SK-N-SH (cell line): ENCODE measurements at regions not wholly inside any gene's neighbourhood (a gene's known extent, or its start where the extent isn't known, plus 50 kb on each side); places are given as distances from the start of the nearest gene placed in this dataset.

ENCODE experiments used
- CTCF ChIA-PET: fragments of 300-600, 350-600 bp; formaldehyde crosslinking; extraction: SDS; loops from one replicate; lab custom pipeline; 2021; lab: Yijun Ruan, JAX
- POLR2A ChIA-PET: fragments of 350-600 bp; sonication (Branson Sonifier 250); formaldehyde crosslinking; extraction: SDS; loops from one replicate; lab custom pipeline; 2020; ENCODE audit warnings: antibody characterized with exemption, inconsistent platforms; lab: Yijun Ruan, JAX
- DNase-seq: peaks from one replicate; pipeline ENCODE4 v3.0.0; 2012
- H2AFZ ChIP-seq: fragments of 200-600 bp; sonication (generic); 2 replicates; pipeline ENCODE4 v1.8.1; 2016; ENCODE audit warnings: antibody characterized with exemption, mild to moderate bottlenecking, low read depth
- H3F3A ChIP-seq: fragments of 200-600 bp; sonication (generic); replicated peaks from 2 replicates; pipeline ENCODE3; 2016; ENCODE audit warnings: antibody characterized with exemption, mild to moderate bottlenecking; ENCODE audit not compliant: insufficient read depth
- H3K27ac ChIP-seq, 2 experiments: fragments of 200-500 bp in 1 of 2; fragments of 200-600 bp in 1 of 2; sonication (Bioruptor generic) in 1 of 2; sonication (generic), shearing (Covaris generic) in 1 of 2; 2 replicates each; pipeline versions ENCODE4 v1.5.1 to v1.6.1; 2014 to 2016; ENCODE audit warnings: low read depth in 2 of 2, inconsistent platforms in 1 of 2, low read length in 1 of 2, mild to moderate bottlenecking in 1 of 2, mixed read lengths in 1 of 2
- H3K27me3 ChIP-seq: fragments of 200-600 bp; sonication (generic), shearing (Covaris generic); 2 replicates; pipeline ENCODE4 v1.6.1; 2016; ENCODE audit warnings: mixed run types; ENCODE audit not compliant: insufficient read depth
- H3K36me3 ChIP-seq, 2 experiments: fragments of 200-500 bp in 1 of 2; fragments of 200-600 bp in 1 of 2; sonication (Bioruptor generic) in 1 of 2; sonication (generic) in 1 of 2; replicated peaks in 1 of 2; 2 replicates each; pipeline versions ENCODE3 to v1.5.1; 2014 to 2016; ENCODE audit warnings: low read length in 1 of 2, mild to moderate bottlenecking in 1 of 2; ENCODE audit not compliant: insufficient read depth in 2 of 2, control insufficient read depth in 1 of 2
- H3K4me1 ChIP-seq, 2 experiments: fragments of 200-500 bp in 1 of 2; fragments of 200-600 bp in 1 of 2; sonication (Bioruptor generic) in 1 of 2; sonication (generic), shearing (Covaris generic) in 1 of 2; 2 replicates each; pipeline versions ENCODE4 v1.5.1 to v1.6.1; 2014 to 2016; ENCODE audit warnings: low read depth in 1 of 2, low read length in 1 of 2, mixed run types in 1 of 2; ENCODE audit not compliant: insufficient read depth in 2 of 2, control insufficient read depth in 1 of 2
- H3K4me2 ChIP-seq: fragments of 200-600 bp; sonication (generic), shearing (Covaris generic); 2 replicates; pipeline ENCODE4 v1.6.1; 2017; ENCODE audit warnings: mixed run types
- H3K4me3 ChIP-seq, 2 experiments: fragments of 200-500 bp in 1 of 2; fragments of 200-600 bp in 1 of 2; sonication (Bioruptor generic) in 1 of 2; sonication (generic), shearing (Covaris generic) in 1 of 2; 2 replicates each; pipeline versions ENCODE4 v1.5.1 to v1.8.1; 2014 to 2016; ENCODE audit warnings: low read depth in 2 of 2, inconsistent platforms in 1 of 2, low read length in 1 of 2, mild to moderate bottlenecking in 1 of 2, mixed read lengths in 1 of 2, moderate library complexity in 1 of 2
- H3K79me2 ChIP-seq: fragments of 200-600 bp; sonication (generic); 2 replicates; pipeline ENCODE4 v1.8.1; 2017; ENCODE audit warnings: mild to moderate bottlenecking; ENCODE audit not compliant: insufficient read depth
- H3K9ac ChIP-seq: fragments of 200-600 bp; sonication (generic); 2 replicates; pipeline ENCODE4 v1.6.1; 2017; ENCODE audit warnings: mixed run types
- H3K9me2 ChIP-seq: fragments of 200-600 bp; sonication (generic); 2 replicates; pipeline ENCODE4 v1.6.1; 2017; ENCODE audit warnings: mixed run types
- H3K9me3 ChIP-seq: fragments of 200-600 bp; sonication (generic); 2 replicates; pipeline ENCODE4 v1.6.1; 2017; ENCODE audit warnings: mixed run types, mild to moderate bottlenecking, moderate library complexity
- H4K20me1 ChIP-seq: fragments of 200-600 bp; sonication (generic); 2 replicates; pipeline ENCODE4 v1.6.1; 2017; ENCODE audit warnings: mild to moderate bottlenecking, mixed run types; ENCODE audit not compliant: insufficient read depth
- CTCF ChIP-seq: fragments of 200-600 bp; sonication (generic); IDR thresholded peaks from 2 replicates; pipeline ENCODE4 v1.6.1; 2017; ENCODE audit warnings: antibody characterized with exemption, mild to moderate bottlenecking, moderate library complexity
- ELF1 ChIP-seq: IDR thresholded peaks from 2 replicates; pipeline ENCODE4 v1.4.0; 2012
- EP300 ChIP-seq, 2 experiments: IDR thresholded peaks; 2 replicates each; pipeline versions ENCODE4 v1.4.0 to v1.6.1; 2012; ENCODE audit warnings: borderline replicate concordance in 1 of 2, low read depth in 1 of 2, low read length in 1 of 2
- EZH2phosphoT487 ChIP-seq: fragments of 200-600 bp; sonication (generic); IDR thresholded peaks from 2 replicates; pipeline ENCODE4 v1.6.1; 2017; ENCODE audit warnings: low read depth, mixed run types, mild to moderate bottlenecking, antibody characterized with exemption, moderate library complexity, borderline replicate concordance
- FOXJ3 ChIP-seq: sonication (generic); formaldehyde crosslinking; IDR thresholded peaks from 2 replicates; pipeline ENCODE4 v1.5.1; 2020; ENCODE audit warnings: mild to moderate bottlenecking, missing genetic modification reagents
- GABPA ChIP-seq: IDR thresholded peaks from 2 replicates; pipeline ENCODE4 v1.4.0; 2012; ENCODE audit warnings: low read depth, mild to moderate bottlenecking
- GATA2 ChIP-seq: sonication (generic); formaldehyde crosslinking; IDR thresholded peaks from 2 replicates; pipeline ENCODE4 v1.5.0; 2020; ENCODE audit warnings: mild to moderate bottlenecking, missing genetic modification reagents
- JUND ChIP-seq: IDR thresholded peaks from 2 replicates; pipeline ENCODE4 v1.4.0; 2012
- MAX ChIP-seq: IDR thresholded peaks from 2 replicates; pipeline ENCODE4 v1.4.0; 2012; ENCODE audit warnings: low read depth
- MEF2A ChIP-seq: IDR thresholded peaks from 2 replicates; pipeline ENCODE4 v1.4.0; 2012; ENCODE audit warnings: low read depth, borderline replicate concordance
- MXI1 ChIP-seq: IDR thresholded peaks from 2 replicates; pipeline ENCODE4 v1.6.1; 2012; ENCODE audit warnings: mild to moderate bottlenecking, low read depth, low read length, improper control_type of control experiment
- NFIC ChIP-seq: IDR thresholded peaks from 2 replicates; pipeline ENCODE4 v1.4.0; 2012; ENCODE audit warnings: borderline replicate concordance
- POLR2AphosphoS5 ChIP-seq: IDR thresholded peaks from 2 replicates; pipeline ENCODE4 v1.6.1; 2012; ENCODE audit warnings: low read depth, low read length
- RXRA ChIP-seq: IDR thresholded peaks from 2 replicates; pipeline ENCODE4 v1.4.0; 2012; ENCODE audit warnings: low read depth, mild to moderate bottlenecking, borderline replicate concordance
- TCF12 ChIP-seq: IDR thresholded peaks from 2 replicates; pipeline ENCODE4 v1.4.0; 2012
- TEAD4 ChIP-seq: IDR thresholded peaks from 2 replicates; pipeline ENCODE4 v1.4.0; 2012; ENCODE audit warnings: mild to moderate bottlenecking, borderline replicate concordance; ENCODE audit not compliant: insufficient read depth
- USF2 ChIP-seq: fragments of 150-350 bp; IDR thresholded peaks from 2 replicates; pipeline ENCODE4 v1.6.1; 2017; ENCODE audit warnings: antibody characterized with exemption, low read length, low read depth, borderline replicate concordance
- YY1 ChIP-seq: IDR thresholded peaks from 2 replicates; pipeline ENCODE4 v1.4.0; 2012; ENCODE audit warnings: low read depth, mild to moderate bottlenecking
- ZBTB33 ChIP-seq: IDR thresholded peaks from 2 replicates; pipeline ENCODE4 v1.4.0; 2012; ENCODE audit warnings: low read depth, borderline replicate concordance
- WGBS: methylation state at CpG from one replicate; pipeline ENCODE4 v1.1.6; 2017; ENCODE audit warnings: low lambda C conversion rate; 5-methylcytosine and 5-hydroxymethylcytosine counted together

- CTCF ChIA-PET: interaction anchor here (0.7 to 2.0 kb wide), 2 partner anchors 8 to 11 kb away, joined by 3 to 15 read pairs; no protein-coding TSS in a partner anchor
- 54% methylated on average over 5 of the region's 6 CpGs for WGBS
Measured at GRCh38 chr20:40957265-40957760, 71.3 kb upstream of the TOP1 start.

GRCh38 chr20:40958598-40958997 is 70.0 kb upstream of the TOP1 start:
- H3K9ac ChIP-seq: no peak overlapping the region
- H3K9me2 ChIP-seq: no peaks in the 10 kb centered on the region
- no peaks in the 10 kb centered on the region; a peak in 1 of 4 replicates for H3K4me1 ChIP-seq
- no peak overlapping the region for H3K27ac ChIP-seq
- no peaks in the 10 kb centered on the region for H4K20me1 ChIP-seq
- no peaks in the 10 kb centered on the region for H3K36me3 ChIP-seq
- H3K4me3 ChIP-seq: no peak overlapping the region
- no peak for DNase-seq
- no peak overlapping the region for H2AFZ ChIP-seq
- H3F3A ChIP-seq: no peaks in the 10 kb centered on the region
- no peaks in the 10 kb centered on the region for H3K27me3 ChIP-seq
- TF ChIP-seq TCF12 (no peak), MEF2A (no peak), MXI1 (no peak), GABPA (no peak), EZH2phosphoT487 (no peak), EP300 (IDR thresholded peaks at IDR 0.05; ENCODE audit: borderline replicate concordance in 1 of 2, low read depth in 1 of 2, low read length in 1 of 2) (no peak), MAX (no peak), ZBTB33 (no peak), YY1 (no peak), POLR2AphosphoS5 (no peak), GATA2 (CRISPR knock-in tag) (no peak), CTCF (no peak), FOXJ3 (CRISPR knock-in tag) (no peak), NFIC (no peak), TEAD4 (no peak)
- no peak overlapping the region for H3K4me2 ChIP-seq
- WGBS: 67% methylated on average over 4 of the region's 4 CpGs
- H3K79me2 ChIP-seq: no peaks in the 10 kb centered on the region
- ChIA-PET POLR2A (no interaction called here), CTCF (interaction anchor here (0.9 kb wide), 1 partner anchor 13 kb away, joined by 3 read pairs; no protein-coding TSS in a partner anchor)
- H3K9me3 ChIP-seq: no peaks in the 10 kb centered on the region

More at GRCh38 chr20:40957265-40957760, 71.3 kb upstream of the TOP1 start:
- POLR2A ChIA-PET: no interaction called here
- Histone ChIP-seq H4K20me1 (no peaks in the 10 kb centered on the region), H3K4me2 (no peak overlapping the region), H3K27ac (no peak overlapping the region)
- TF ChIP-seq FOXJ3 (CRISPR knock-in tag) (no peak), RXRA (no peak), USF2 (no peak), JUND (no peak), ELF1 (no peak), MAX (no peak)
- TF ChIP-seq, all 33 proteins: peak for 0
- H3K4me3 ChIP-seq: no peak overlapping the region
- H3F3A ChIP-seq: no peaks in the 10 kb centered on the region
- H3K9me2 ChIP-seq: no peaks in the 10 kb centered on the region
- H3K9ac ChIP-seq: no peak overlapping the region
- no peaks in the 10 kb centered on the region for H3K4me1 ChIP-seq
- no peaks in the 10 kb centered on the region for H3K79me2 ChIP-seq
- H3K9me3 ChIP-seq: no peaks in the 10 kb centered on the region
- H3K27me3 ChIP-seq: no peaks in the 10 kb centered on the region
- H3K36me3 ChIP-seq: no peaks in the 10 kb centered on the region
- no peak overlapping the region for H2AFZ ChIP-seq
- no peak for DNase-seq
